Spleen (tissue), 7 donors: ENCODE measurements at regions not wholly inside any gene's neighbourhood (a gene's known extent, or its start where the extent isn't known, plus 50 kb on each side); places are given as distances from the start of the nearest gene placed in this dataset.

Experiments
- CTCF ChIP-seq, 11 experiments: fragments of 200-600 bp in 7 of 11; fragments of 450-650 bp in 4 of 11; sonication (generic) in 4 of 11; IDR thresholded peaks in 8 of 11; conservative IDR thresholded peaks in 3 of 11; 1 replicate in 7 of 11; 2 replicates in 4 of 11; pipeline versions ENCODE4 v1.4.0 to v1.8.0; 2016 to 2021; ENCODE audit warnings: antibody characterized with exemption in 11 of 11, inconsistent platforms in 4 of 11, mild to moderate bottlenecking in 1 of 11
- POLR2A ChIP-seq, 3 donors: fragments of 450-650 bp; IDR thresholded peaks; one replicate each; pipeline ENCODE4 v1.5.1; 2017; ENCODE audit warnings: antibody characterized with exemption in 3 of 3, mild to moderate bottlenecking in 1 of 3
- POLR2AphosphoS5 ChIP-seq, 3 donors: sonication (generic); formaldehyde crosslinking; IDR thresholded peaks; one replicate each; pipeline ENCODE4 v1.5.1; 2017; ENCODE audit warnings: antibody characterized with exemption in 3 of 3
- donor health status: DM: no; HTN: no; CAD: no; lungs with moderate emphysema.
- donor health status: DM: no; HTN: no; CAD: no.
- donor health status: DM: no; HTN: no; CAD: no.

GRCh38 chr2:57692395-57692794, 354.2 kb upstream of the VRK2 start:
- TF ChIP-seq CTCF (IDR thresholded peaks at IDR 0.05 in 8 of 11, conservative IDR thresholded peaks at IDR 0.05 in 3 of 11): no peak
- TF ChIP-seq POLR2AphosphoS5 (IDR thresholded peaks at IDR 0.05): no peak
- TF ChIP-seq POLR2A (IDR thresholded peaks at IDR 0.05): no peak
